ENCODE measurements at regions not wholly inside any gene's neighbourhood (a gene's known extent, or its start where the extent isn't known, plus 50 kb on each side); places are given as distances from the start of the nearest gene placed in this dataset.

- peak; percentile 77 for DNase-seq (ENCODE audit: low spot score)
- TF ChIP-seq CTCF (IDR thresholded peaks at IDR 0.05; ENCODE audit: extremely low read depth, missing control alignments): no peak
Observed at GRCh38 chr4:184537269-184538022, 63.1 kb upstream of the IRF2 start.

DNA sequence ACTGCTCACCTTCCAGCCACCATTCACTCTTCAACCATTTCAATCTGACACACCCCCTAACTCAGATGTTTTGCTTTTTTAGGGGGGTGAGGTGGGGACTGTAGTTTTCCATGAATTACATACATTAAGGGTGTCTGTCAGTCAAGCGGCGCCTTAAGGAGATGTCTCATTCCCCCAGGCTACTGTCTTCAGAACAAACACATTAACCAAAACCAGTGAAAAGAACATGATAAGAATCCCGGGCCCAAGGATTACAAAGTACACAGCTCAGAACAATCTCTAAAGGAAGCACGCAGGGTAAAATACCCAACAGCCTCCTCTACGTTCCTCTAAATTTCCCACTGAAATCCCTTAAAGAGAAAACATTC lies 62.5 kb upstream of the IRF2 start:
- no peak for DNase-seq (ENCODE audit: low spot score)
- TF ChIP-seq CTCF (IDR thresholded peaks at IDR 0.05; ENCODE audit: extremely low read depth, missing control alignments): no peak

DNA sequence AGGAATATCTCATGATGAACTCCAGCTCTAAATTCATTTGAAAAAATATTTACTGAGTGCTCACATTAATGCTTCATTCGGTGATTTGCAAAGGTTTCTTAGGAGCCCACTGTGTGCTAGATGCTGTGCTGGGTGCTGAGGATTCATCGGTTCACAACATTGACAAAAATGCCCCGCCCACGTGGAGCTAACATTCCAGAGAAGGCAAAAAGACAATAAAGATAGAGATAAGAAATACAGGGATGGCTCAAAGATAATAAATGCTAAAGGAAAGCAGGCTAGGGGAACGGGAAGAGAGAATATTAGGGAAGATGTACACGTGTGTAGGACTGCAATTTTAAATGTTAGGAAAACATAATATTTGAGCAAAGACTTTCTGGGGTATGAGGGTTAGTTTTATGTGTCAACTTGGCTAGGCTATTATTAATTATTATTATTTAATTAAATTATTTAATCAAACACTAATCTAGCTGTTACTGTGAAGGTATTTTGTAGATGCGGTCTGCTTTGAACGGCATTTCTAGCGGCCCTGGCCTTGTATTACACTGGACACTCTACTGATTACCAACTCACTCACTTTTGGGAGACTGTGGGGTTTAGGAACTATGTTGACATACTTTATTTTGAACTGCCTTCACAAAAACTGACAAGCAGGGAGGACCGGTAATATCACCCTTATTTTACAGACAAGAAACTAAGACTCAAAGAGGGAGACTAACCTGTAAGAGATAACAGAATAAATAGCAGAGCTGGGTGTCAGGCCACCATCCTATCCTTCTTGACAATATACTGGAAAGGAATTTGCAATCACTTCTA lies 61.9 kb upstream of the IRF2 start:
- DNase-seq (ENCODE audit: low spot score): no peak
- no peak for TF ChIP-seq CTCF (IDR thresholded peaks at IDR 0.05; ENCODE audit: extremely low read depth, missing control alignments)

GRCh38 chr4:184534511-184535391 lies 60.4 kb upstream of the IRF2 start:
- peak; percentile 60 for DNase-seq (ENCODE audit: low spot score)
- no peak for TF ChIP-seq CTCF (IDR thresholded peaks at IDR 0.05; ENCODE audit: extremely low read depth, missing control alignments)

GRCh38 chr4:184533908-184534307 lies 59.6 kb upstream of the IRF2 start:
- DNase-seq (ENCODE audit: low spot score): no peak
- no peak for TF ChIP-seq CTCF (IDR thresholded peaks at IDR 0.05; ENCODE audit: extremely low read depth, missing control alignments)

DNA sequence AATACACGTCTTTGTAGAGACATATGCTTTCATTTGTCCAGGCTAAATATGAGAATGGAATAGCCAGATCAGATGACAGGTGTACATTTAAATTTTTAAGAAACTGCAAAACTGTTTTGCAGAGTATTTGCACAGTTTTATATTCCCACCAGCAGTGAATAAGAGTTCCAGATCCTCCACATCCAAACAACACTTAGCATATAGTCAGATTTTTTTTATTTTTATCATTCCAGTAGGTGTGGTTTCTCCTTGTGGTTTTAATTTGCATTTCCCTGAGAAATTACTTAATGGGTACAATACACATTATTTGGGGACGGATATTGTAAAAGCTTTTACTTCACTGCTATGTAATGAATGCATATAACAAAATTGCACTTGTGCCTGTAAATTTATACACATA lies 56.7 kb upstream of the IRF2 start:
- DNase-seq (ENCODE audit: low spot score): no peak
- TF ChIP-seq CTCF (IDR thresholded peaks at IDR 0.05; ENCODE audit: extremely low read depth, missing control alignments): no peak
